PC-3 (cell line): ENCODE measurements at regions not wholly inside any gene's neighbourhood (a gene's known extent, or its start where the extent isn't known, plus 50 kb on each side); places are given as distances from the start of the nearest gene placed in this dataset.
A peak's percentile ranks its signal among the peaks of the same experiment; 100 is the strongest.

Experiments
- ATAC-seq: fragments of 200-7000 bp; cut with Tn5 transposase; 2 replicates; pipeline ENCODE4 v1.9.1; 2020; ENCODE audit warnings: mild to moderate bottlenecking, moderate library complexity
- BruUV-seq: library from RNA; stranded (reverse); fragments of 400-500 nt; replicated peaks from 2 replicates; lab custom pipeline; 2021; lab: Mats Ljungman, UMichigan
- CTCF ChIA-PET: fragments of 300-600 bp; sonication (Branson Sonifier 250); formaldehyde crosslinking; loops from one replicate; lab custom pipeline; 2022; ENCODE audit warnings: antibody characterized with exemption; lab: Charles Lee
- POLR2A ChIA-PET: fragments of 300-600 bp; sonication (Branson Sonifier 250); formaldehyde crosslinking; loops from one replicate; lab custom pipeline; 2022; ENCODE audit warnings: antibody characterized with exemption; ENCODE audit not compliant: unreplicated experiment; lab: Charles Lee
- DNase-seq: peaks from one replicate; pipeline ENCODE4 v3.0.0-alpha.2; 2015
- H2AFZ ChIP-seq: fragments of 300-600 bp; sonication (generic); 2 replicates; pipeline ENCODE4 v1.6.0; 2016; ENCODE audit warnings: antibody characterized with exemption, low read length
- H3F3A ChIP-seq: fragments of 300-600 bp; sonication (generic); one replicate; pipeline ENCODE4 v1.6.0; 2017; ENCODE audit warnings: antibody characterized with exemption, low read length, control low read depth, mild to moderate bottlenecking; ENCODE audit not compliant: unreplicated experiment
- H3K27ac ChIP-seq: fragments of 300-600 bp; sonication (generic); 2 replicates; pipeline ENCODE4 v1.5.1; 2016; ENCODE audit warnings: mild to moderate bottlenecking, low read length
- H3K27me3 ChIP-seq: fragments of 300-600 bp; sonication (generic); 2 replicates; pipeline ENCODE4 v1.6.1; 2016; ENCODE audit warnings: low read length, mixed read lengths
- H3K36me3 ChIP-seq: fragments of 300-600 bp; sonication (generic); 2 replicates; pipeline ENCODE4 v1.6.1; 2016; ENCODE audit warnings: low read depth, mixed run types, low read length, mixed read lengths
- H3K4me1 ChIP-seq: fragments of 300-600 bp; sonication (generic); 2 replicates; pipeline ENCODE4 v1.5.1; 2016; ENCODE audit warnings: low read length; ENCODE audit not compliant: insufficient read depth
- H3K4me2 ChIP-seq: fragments of 300-600 bp; sonication (generic); 2 replicates; pipeline ENCODE4 v1.6.0; 2016; ENCODE audit warnings: low read length
- H3K4me3 ChIP-seq: fragments of 300-600 bp; sonication (generic); 2 replicates; pipeline ENCODE4 v1.5.1; 2016; ENCODE audit warnings: mild to moderate bottlenecking, low read length, mixed read lengths
- H3K79me2 ChIP-seq: fragments of 300-600 bp; sonication (generic); 2 replicates; pipeline ENCODE4 v1.6.1; 2017; ENCODE audit warnings: low read length, mixed read lengths
- H3K9ac ChIP-seq: fragments of 300-600 bp; sonication (generic); 2 replicates; pipeline ENCODE4 v1.6.0; 2016; ENCODE audit warnings: mild to moderate bottlenecking, low read length
- H3K9me2 ChIP-seq: fragments of 300-600 bp; sonication (generic); replicated peaks from 2 replicates; pipeline ENCODE4 v1.6.1; 2016; ENCODE audit warnings: mixed run types, low read length, mixed read lengths
- H3K9me3 ChIP-seq: fragments of 300-600 bp; sonication (generic); 2 replicates; pipeline ENCODE4 v1.6.1; 2016; ENCODE audit warnings: low read length, mixed read lengths
- H4K20me1 ChIP-seq: fragments of 300-600 bp; sonication (generic); 2 replicates; pipeline ENCODE4 v1.6.1; 2016; ENCODE audit warnings: low read length, mixed read lengths
- EZH2 ChIP-seq: fragments of 300-600 bp; sonication (generic); IDR thresholded peaks from one replicate; pipeline ENCODE4 v1.6.1; 2017; ENCODE audit warnings: antibody characterized with exemption, mild to moderate bottlenecking, low read length; ENCODE audit not compliant: unreplicated experiment
- EZH2phosphoT487 ChIP-seq: fragments of 300-600 bp; sonication (generic); IDR thresholded peaks from 2 replicates; pipeline ENCODE4 v1.6.1; 2018; ENCODE audit warnings: mild to moderate bottlenecking, antibody characterized with exemption, low read length, borderline replicate concordance
- intact Hi-C: fragments of 100-400 bp; cut with micrococcal nuclease; formaldehyde crosslinking; loops from 2 replicates; pipeline ENCODE4 v1.9.0; 2023
- TF ChIP-seq, protein P1 (sequence below): fragments of 300-600 bp; sonication (generic); conservative IDR thresholded peaks from 2 replicates; pipeline ENCODE4 v1.5.1; 2017; ENCODE audit warnings: antibody characterized with exemption, low read depth, mild to moderate bottlenecking, low read length

DNA sequence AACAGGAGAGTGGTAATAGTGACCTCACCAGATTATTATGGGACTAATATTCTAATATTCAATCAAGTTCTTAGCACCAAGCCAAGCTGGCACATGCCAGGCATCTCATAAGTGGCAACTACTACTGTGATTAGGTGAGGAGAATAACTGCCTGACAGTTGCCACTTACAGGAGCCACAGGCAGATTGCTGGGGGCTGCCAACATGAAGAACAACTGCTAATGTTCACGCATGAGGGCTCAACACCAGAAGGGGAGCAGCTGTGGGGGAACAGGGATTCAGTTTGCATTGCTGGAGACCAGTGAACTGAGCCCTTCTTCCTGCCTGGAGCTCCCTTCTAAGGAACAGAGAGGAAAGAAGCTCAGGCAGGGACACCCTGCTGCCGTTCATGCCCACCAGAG lies 504.5 kb downstream of the FOXO1 start:
- H3F3A ChIP-seq = no peaks in the 10 kb centered on the region
- no peak for TF ChIP-seq EZH2
- no peak for TF ChIP-seq EZH2phosphoT487
- TF ChIP-seq, protein P1, sequence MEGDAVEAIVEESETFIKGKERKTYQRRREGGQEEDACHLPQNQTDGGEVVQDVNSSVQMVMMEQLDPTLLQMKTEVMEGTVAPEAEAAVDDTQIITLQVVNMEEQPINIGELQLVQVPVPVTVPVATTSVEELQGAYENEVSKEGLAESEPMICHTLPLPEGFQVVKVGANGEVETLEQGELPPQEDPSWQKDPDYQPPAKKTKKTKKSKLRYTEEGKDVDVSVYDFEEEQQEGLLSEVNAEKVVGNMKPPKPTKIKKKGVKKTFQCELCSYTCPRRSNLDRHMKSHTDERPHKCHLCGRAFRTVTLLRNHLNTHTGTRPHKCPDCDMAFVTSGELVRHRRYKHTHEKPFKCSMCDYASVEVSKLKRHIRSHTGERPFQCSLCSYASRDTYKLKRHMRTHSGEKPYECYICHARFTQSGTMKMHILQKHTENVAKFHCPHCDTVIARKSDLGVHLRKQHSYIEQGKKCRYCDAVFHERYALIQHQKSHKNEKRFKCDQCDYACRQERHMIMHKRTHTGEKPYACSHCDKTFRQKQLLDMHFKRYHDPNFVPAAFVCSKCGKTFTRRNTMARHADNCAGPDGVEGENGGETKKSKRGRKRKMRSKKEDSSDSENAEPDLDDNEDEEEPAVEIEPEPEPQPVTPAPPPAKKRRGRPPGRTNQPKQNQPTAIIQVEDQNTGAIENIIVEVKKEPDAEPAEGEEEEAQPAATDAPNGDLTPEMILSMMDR = no peak
- no peaks in the 10 kb centered on the region for H3K79me2 ChIP-seq
- H3K27me3 ChIP-seq = no peaks in the 10 kb centered on the region
- H3K4me3 ChIP-seq = no peak overlapping the region
- peaks cover 29% of the 10 kb centered on the region for H3K4me1 ChIP-seq
- DNase-seq (no peak), ATAC-seq (no peak)
- ChIA-PET CTCF (no interaction called here), POLR2A (interaction anchor here (0.5 kb wide), 1 partner anchor 137 kb away, joined by 3 read pairs; no protein-coding TSS in a partner anchor)
- no peak overlapping the region for H2AFZ ChIP-seq
- BruUV-seq = no TSS peak
- H3K4me2 ChIP-seq = no peak overlapping the region
- no peak overlapping the region for H3K27ac ChIP-seq
- intact Hi-C loops = no loop called here
- H3K9me3 ChIP-seq = no peaks in the 10 kb centered on the region
- H3K36me3 ChIP-seq = no peaks in the 10 kb centered on the region
- no peak overlapping the region for H3K9ac ChIP-seq
- H3K9me2 ChIP-seq = no peaks in the 10 kb centered on the region
- H4K20me1 ChIP-seq = no peaks in the 10 kb centered on the region

DNA sequence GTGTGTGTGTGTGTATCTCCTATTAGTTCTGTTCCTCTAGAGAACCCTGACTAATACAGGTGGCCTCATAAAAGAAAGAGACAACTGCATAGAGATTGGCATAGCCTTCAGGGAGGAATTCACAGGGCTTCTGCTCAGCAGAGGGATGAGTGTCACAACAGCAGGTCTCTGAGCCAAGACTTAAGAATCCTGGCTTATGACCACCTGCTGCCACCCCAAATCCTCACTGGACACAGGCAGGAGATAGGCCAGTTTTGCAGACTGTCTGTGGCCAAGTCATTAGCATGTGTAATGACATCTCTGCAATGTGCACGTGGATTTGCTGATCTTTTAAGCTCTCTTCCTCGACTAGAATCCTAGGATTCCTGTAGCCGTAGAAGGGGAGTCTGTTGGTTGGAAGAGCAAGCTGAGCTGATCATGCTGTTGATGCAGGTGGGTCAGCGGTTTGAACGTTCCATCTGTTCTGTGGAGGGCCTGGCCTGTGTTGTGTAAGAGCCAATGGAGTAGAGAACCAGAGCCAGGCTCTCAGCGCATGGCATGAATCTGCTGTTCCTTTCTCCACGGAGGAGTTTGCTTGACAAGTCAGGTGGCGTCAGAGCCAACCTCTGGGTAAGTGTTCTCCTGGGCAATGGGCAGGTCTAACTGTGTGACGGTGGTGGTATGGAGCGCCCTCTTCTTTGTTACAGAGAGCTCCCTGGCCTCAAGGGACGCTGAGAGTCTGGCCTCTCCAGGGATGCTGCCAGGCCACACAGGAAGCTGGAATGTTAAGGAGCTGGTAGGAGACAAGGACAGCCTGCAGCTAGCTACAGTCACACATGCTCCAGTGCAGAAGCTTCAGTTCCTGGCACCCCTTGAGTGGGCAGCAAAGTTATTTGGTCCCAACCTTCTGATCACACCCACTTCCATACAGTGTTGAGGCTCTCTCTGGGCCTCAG lies 503.1 kb downstream of the FOXO1 start:
- Histone ChIP-seq H4K20me1 (no peaks in the 10 kb centered on the region), H3K9me2 (no peaks in the 10 kb centered on the region), H3K27ac (no peak overlapping the region), H3K36me3 (no peaks in the 10 kb centered on the region), H3K4me1 (peaks cover 23% of the 10 kb centered on the region), H3F3A (no peaks in the 10 kb centered on the region), H3K79me2 (no peaks in the 10 kb centered on the region), H3K4me3 (no peak overlapping the region), H2AFZ (no peak overlapping the region), H3K27me3 (no peaks in the 10 kb centered on the region), H3K9me3 (no peaks in the 10 kb centered on the region), H3K4me2 (no peak overlapping the region), H3K9ac (no peak overlapping the region)
- ChIA-PET POLR2A (no interaction called here), CTCF (no interaction called here)
- ATAC-seq (no peak), DNase-seq (no peak)
- TF ChIP-seq EZH2 (no peak), EZH2phosphoT487 (no peak)
- TF ChIP-seq, protein P1 = no peak
- no TSS peak for BruUV-seq
- intact Hi-C loops = no loop called here

- Histone ChIP-seq H3K36me3 (no peaks in the 10 kb centered on the region), H3K79me2 (no peaks in the 10 kb centered on the region), H2AFZ (no peak overlapping the region), H4K20me1 (no peaks in the 10 kb centered on the region), H3K4me1 (peaks cover 20% of the 10 kb centered on the region), H3K4me2 (no peak overlapping the region), H3K27me3 (no peaks in the 10 kb centered on the region), H3K9me3 (no peaks in the 10 kb centered on the region), H3K4me3 (no peak overlapping the region), H3F3A (no peaks in the 10 kb centered on the region), H3K9me2 (no peaks in the 10 kb centered on the region), H3K27ac (no peak overlapping the region), H3K9ac (no peak overlapping the region)
- TF ChIP-seq EZH2 (no peak), EZH2phosphoT487 (no peak)
- TF ChIP-seq, protein P1 = no peak
- intact Hi-C loops = no loop called here
- CTCF ChIA-PET = no interaction called here
- POLR2A ChIA-PET = no interaction called here
- DNase-seq (peak; percentile 25), ATAC-seq (peak; percentile 38; the same call in 1 of the 2 replicates)
- BruUV-seq = no TSS peak
Measured at GRCh38 chr13:40164133-40164532, 502.3 kb downstream of the FOXO1 start.
